Right hindlimb (tissue), 1 donor: ENCODE measurements at regions not wholly inside any gene's neighbourhood (a gene's known extent, or its start where the extent isn't known, plus 50 kb on each side); places are given as distances from the start of the nearest gene placed in this dataset.

Experiments
- DNase-seq: peaks from one replicate; pipeline ENCODE4 v3.0.0-alpha.2; 2018

DNA sequence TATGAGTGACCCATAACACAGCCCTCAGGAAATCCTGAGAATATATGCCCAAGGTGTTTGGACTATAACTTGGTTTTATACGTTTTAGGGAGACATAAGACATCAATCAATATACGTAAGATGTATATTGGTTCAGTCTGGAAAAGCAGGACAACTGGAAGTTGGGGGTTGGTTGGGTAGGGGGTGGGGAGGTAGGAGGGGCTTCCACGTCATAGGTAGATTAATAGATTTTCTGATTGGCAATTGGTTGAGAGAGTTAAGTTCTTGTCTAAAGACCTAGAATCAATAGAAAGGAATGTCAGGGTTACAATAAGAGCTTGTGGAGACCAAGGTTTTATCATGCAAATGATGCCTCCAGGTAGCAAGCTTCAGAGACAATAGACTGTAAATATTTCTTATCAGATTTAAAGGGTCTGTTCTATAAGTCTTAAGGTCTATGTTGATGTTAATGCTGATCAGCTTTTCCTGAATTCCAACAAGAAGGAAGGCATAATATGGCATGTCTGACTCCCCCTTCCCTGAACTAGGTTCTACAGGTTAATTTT lies 2267.7 kb upstream of the ACO1 start:
- DNase-seq = no peak

DNA sequence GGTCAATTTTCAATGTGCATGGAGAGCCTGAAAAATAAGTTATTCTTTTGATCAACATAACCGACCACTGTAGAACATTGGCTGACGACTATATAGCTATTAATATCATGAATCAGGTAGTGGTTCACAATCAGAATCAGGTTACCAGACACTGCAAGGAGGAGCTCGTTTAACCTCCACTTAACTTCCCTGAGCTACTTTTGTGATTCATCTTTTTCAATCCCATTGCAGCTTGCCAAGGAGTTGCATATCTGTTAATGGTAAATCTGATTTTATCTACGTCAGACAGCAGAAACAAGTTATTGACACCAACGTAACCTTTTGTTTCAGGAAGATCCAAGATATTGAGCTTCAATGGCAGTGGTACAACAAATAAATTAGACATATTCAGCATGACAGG lies 2263.8 kb upstream of the ACO1 start:
- no peak for DNase-seq

DNA sequence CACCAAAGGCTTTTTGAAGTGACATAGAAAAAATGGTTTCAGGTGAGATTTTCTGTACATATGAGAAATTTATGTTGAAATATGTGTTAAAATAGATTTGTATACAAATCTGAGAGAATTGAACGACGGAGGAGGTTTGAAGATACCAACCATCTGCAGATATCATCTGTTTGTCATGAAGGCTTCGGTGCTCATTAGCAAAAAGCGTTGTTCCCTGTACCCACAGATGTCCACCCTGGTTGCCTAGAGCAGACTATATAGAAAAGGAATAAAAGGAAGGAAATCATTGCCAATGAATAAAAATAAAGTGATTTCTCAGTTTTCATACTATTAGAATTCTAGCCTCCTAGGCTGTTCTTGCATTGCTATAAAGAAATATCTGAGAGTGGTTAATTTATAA lies 2262.8 kb upstream of the ACO1 start:
- no peak for DNase-seq

GRCh38 chr9:30125881-30126280 lies 2258.6 kb upstream of the ACO1 start:
- no peak for DNase-seq

DNA sequence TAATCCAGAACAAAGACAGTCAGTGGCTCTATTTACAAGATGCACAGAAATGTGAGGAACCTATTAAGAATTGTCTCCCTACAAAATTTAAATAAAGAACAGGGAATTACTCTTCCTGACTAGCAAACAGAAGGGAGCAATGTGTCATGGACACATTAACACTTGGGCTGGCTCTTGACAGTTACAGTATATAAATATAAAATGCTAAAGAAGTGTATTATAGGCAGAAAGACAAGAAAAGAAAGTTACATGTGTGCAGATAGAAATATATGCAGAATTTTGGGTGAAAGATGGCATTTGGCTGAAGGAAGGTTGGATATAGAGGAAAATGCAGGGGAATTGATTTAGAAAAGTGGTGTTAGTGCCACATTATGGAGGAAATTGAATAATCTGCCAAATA lies 2257.1 kb upstream of the ACO1 start:
- no peak for DNase-seq

GRCh38 chr9:30140407-30140806 lies 2244.0 kb upstream of the ACO1 start:
- no peak for DNase-seq

DNA sequence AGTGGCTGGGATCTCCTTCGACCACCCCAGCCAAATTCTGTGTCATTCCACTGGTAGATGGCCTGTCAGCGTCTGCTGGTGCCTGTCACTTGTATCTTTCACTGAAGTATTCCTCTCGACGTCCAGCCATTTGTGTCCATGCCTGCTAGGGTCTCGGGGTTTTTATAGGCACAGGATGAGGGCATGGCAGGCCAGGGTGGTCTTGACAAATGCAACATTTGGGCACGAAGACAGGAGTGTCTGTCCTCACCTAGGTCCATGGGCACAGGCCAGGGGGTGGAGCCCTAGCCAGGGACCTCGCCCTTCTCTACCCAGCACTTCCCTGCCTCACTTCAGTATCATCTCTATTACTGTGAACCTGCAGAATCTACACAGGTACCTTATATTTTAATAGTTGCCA lies 2223.9 kb upstream of the ACO1 start:
- no peak for DNase-seq

DNA sequence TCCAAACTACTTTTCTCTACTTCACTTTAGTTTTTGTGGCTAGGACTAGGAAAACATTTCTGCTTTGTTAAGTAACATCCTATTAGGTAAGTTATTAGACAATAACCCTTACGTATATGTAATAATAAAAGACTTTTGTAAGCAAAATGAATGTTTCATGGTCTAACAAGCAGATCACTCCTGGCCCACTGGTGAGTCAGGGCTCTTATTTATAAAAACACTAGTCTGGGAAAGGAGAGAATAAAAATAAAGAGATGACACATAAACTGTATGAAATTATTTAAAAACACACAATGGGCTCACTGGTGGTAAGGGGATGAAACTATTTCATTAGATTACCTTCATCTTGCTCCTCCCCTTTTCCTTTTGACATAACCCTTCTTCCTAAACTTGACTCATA lies 2212.2 kb upstream of the ACO1 start:
- no peak for DNase-seq

DNA sequence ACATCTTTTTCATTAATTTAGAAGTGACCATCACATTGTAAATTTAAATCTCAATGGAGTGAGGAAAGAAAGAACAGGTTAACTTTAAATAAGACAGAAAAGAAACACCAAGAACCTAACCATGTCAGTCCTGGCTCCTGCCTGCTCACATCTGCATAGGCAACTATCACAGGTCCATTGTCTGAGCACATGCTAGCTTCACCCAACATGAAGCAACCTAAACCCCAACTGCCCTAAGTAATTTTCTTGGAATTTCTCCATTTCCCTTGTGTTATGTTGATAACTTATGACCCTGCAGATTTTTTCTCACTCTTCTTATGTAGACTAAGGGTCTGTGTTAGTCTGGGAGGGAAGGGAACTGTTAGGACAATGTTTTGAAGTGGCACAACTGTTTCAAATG lies 2205.8 kb upstream of the ACO1 start:
- DNase-seq = no peak

DNA sequence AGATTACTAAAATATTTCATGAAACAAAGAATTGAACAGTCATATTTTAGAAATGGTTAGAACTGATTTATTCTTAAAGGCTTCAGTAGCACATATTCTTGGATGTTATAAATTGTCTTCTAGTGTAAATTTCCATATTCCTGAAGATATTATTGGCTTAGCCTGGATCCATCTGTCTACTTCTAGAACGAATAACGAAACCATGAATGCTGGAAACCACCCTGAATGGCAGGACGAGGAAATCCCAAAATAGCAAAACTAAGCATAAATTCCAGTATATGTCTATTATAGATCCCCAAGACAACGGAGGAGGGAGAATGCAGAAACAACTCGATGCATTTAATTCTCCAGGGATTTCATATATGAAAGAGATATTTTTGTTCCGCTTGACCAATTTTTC lies 2191.0 kb upstream of the ACO1 start:
- no peak for DNase-seq

GRCh38 chr9:30196941-30197340 lies 2187.5 kb upstream of the ACO1 start:
- no peak for DNase-seq

GRCh38 chr9:30197453-30197852 lies 2187.0 kb upstream of the ACO1 start:
- DNase-seq = no peak

GRCh38 chr9:30197954-30198353 lies 2186.5 kb upstream of the ACO1 start:
- no peak for DNase-seq

DNA sequence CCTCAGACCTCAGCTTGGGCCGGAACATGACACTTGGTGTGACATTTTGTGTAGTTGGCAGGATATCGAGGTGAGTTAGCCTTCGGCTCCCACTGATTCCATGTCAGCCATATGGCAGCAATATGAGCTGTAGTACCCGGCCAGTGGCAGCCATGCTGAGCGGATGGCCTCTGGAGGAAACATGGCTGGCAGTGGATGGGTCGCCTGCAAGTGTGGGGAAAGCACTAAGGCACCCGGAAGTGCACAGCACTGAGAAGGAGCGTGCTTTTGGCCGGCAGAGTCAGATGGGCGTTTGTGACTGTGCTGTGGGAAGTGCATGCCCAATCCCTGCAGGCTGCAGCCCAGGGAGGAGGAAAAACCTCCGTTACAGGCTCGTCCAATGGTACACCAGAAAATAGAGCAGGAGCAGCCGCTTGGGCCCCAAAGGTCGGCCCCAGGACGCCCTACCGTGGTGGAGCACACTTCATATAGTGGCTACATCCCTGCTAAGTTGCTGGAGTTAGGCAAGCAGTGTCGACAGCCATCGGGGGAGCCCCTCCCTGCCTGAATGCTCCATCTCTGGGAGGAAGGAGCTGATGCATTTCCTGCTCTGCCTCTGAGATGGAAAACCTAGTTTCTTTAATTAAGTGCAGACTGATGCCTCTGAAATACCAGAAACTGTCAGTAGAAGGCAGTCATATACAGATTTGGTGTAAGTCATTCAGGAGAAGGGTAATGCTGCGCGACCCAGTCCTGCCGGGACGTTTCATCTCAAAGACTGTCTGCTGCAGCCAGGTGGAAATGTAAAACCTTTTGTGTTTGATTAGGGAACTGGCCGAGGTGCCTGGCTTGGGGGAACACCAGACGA lies 2185.8 kb upstream of the ACO1 start:
- DNase-seq = no peak

DNA sequence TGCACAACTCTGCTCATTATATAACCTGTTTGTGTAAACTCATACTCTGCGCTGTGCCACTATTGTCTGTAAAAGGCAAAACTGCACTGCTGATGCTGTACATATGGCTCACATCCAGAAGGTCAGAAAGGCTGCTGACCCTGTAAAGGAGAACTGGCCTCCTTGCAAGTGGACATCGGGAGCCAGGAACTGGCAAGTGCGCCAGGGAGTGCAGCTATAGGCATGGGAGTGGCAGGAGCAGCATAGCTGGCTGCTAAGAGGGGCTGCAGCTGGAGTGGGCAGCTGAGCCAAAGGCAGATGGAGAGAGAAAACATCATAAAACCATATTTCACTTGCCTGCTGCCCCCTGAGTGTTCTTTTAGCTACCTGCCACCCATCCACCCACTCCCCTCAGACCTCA lies 2183.4 kb upstream of the ACO1 start:
- DNase-seq = no peak

DNA sequence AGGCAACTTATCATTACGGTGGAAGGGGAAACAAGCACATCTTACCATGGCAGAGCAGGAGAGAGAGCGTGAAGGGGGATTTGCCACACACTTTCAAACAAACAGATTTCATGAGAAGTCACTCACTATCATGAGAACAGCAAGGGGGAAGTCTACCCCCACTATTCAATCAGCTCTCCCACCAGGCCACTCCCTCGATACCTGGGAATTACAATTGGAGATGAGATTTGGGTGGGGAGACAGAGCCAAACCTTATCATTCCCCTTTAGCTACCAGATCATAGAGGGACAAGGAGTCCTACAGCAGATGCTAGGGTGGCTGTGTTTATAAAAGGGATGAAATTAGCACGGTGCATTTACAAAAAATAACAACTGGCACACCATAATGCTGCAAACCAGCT lies 2149.4 kb upstream of the ACO1 start:
- no peak for DNase-seq

- no peak for DNase-seq
Measured at GRCh38 chr9:30235564-30235963, 2148.9 kb upstream of the ACO1 start.

- no peak for DNase-seq
Measured at GRCh38 chr9:30239878-30240277, 2144.6 kb upstream of the ACO1 start.

DNA sequence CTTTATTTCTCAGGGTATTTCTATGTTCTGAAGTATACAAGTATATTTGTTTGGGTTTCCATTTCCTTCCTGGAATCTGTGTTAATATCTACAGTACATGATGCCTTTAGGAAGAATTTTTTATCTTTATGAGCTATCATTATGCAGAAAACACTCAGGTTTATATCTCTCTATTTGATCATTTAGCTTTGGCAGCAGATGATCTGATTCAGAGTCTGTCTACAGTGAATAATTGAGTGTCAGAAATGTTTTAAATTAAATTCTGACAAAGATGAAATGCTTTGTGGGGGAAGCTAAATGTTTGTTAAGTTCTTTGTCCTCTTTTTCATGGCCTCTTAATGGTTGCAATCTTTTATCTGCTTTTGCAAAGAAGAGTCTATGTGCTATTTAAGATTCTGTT lies 2141.0 kb upstream of the ACO1 start:
- no peak for DNase-seq

DNA sequence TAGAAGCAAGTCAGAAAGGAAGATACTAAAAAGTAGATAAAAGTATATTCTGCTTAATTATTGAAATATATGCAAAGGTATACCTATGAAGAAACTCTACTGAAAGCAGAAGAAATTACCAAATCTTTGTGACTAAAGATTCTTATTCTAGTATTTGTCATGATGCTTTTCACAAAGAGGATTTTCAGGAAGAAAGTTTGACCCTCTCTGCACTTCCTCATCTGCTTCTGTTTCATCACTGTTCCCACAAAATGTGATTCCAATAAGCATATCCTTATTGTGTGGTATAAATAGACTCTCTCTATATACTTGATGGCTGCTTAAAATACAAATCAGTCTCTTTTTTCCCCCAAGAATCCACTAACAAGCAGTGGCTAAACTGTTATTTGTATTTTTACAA lies 2139.6 kb upstream of the ACO1 start:
- DNase-seq = no peak

GRCh38 chr9:30250872-30251271 lies 2133.6 kb upstream of the ACO1 start:
- DNase-seq = no peak

DNA sequence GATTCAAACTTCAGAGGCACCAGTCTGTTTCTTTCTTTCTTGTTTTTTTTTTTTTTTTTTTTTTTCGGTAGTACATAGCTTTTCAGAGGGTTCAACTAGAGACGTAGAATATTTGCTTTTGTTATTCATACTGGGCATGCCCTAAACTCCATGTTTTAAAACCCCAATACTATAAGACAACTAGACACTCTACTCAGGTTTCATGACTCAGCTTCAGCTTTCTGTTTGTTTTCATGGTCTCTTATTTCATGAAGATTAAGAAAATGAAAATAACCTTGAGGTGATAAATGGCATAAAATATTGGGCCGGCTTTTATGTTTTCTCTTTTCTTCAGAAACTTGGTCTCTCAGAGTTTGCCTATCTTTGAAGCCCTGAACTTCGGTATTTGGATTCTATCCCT lies 2126.3 kb upstream of the ACO1 start:
- no peak for DNase-seq

DNA sequence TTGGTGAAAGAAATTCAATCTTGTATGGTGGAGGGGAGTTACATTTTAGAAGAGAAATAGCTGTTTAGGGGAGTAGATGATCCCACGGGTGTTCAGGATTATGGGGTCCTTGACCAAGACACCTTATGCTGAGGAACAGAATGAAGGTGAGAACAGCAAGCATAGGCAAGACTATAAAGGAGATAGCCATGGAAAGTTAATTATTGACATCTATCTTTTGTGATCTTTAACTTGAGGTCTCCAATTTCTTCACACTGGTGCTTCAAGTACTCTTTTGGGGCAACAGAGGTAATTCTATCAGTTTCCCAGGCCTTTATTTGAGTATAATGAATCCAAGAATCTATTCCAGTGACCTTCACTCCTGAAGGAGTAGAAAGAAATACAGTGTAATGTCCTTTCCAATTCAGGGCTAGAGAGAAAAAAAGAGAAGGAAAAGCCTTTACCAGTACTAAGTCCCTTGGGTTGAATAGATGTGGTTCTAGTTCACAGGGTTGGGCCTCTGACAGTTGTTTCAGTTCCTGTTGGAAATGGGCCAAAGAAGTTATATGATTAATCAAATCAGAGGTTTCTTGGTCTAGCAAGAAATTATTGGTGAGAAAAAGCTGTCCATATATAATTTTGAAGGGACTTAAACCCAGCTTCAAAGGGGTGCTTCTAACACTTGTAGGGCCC lies 2104.1 kb upstream of the ACO1 start:
- DNase-seq = no peak

DNA sequence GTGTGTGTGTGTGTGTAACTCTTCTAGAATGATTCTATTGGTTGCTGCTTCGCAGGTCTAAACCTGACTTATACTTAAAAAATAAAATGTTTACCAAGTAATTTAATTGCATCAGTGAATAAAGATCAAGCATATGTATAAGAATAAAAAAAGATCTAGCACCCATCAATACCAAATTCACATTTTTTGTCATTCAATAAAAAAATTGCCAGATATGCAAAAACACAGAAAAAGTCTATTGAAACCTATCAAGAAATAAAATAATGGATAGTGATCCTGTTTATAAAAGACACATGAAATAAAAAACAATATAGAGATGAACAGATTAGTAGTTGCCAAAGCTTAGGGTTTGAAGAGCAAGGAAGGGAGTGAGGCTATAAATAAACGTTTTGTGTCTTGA lies 2095.0 kb upstream of the ACO1 start:
- no peak for DNase-seq
